ENCODE measurements at regions not wholly inside any gene's neighbourhood (a gene's known extent, or its start where the extent isn't known, plus 50 kb on each side); places are given as distances from the start of the nearest gene placed in this dataset.

DNA sequence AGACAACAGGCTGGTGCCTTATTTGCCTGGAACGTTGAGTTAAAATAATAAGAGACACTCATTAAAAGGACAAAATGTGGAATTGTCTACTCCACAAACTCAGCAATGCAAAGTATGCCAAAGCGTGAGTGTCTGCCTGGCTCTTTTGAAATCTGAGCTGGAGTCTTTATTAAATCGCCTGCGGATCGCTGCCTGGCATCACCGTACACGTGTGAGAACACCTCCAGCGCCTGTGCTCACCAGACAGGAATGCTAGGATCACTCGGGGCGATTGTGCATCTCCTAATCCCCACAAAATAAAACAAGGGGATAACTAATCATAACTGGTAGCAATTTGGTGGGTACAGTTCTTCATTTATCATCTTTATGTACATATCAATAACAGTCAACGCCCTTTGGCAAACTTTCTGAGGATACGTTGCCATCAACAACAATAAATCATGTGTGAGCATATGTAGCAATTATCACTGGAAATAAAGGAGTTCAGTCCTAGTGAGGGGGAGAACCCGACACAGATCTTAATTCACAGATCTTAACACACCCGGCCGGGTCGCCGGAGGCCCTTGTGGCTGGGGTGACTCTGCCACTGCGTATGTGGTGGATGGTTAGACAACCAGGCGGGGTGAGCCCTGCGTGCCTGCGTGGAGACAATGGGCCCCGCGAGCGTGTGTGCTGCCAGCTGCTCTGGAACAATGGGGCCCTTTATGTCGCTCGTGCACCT is 284.9 kb upstream of the IRX1 start:
- ATAC-seq: no peak
- Histone ChIP-seq H3K4me1 (ENCODE audit: insufficient read depth) (no peaks in the 10 kb centered on the region), H3K4me3 (no peak overlapping the region), H3K9me2 (ENCODE audit: insufficient read depth) (no peaks in the 10 kb centered on the region), H3F3A (replicated peaks; ENCODE audit: low read depth) (no peaks in the 10 kb centered on the region), H3K36me3 (ENCODE audit: insufficient read depth) (no peaks in the 10 kb centered on the region), H3K27ac (ENCODE audit: low read depth) (no peak overlapping the region), H2AFZ (no peak overlapping the region), H3K4me2 (no peak overlapping the region), H3K79me2 (replicated peaks; ENCODE audit: insufficient read depth) (no peaks in the 10 kb centered on the region), H4K20me1 (replicated peaks; ENCODE audit: insufficient read depth) (no peaks in the 10 kb centered on the region), H3K27me3 (ENCODE audit: insufficient read depth) (no peaks in the 10 kb centered on the region)
- Mint-ChIP-seq H3K27ac (no peak overlapping the region), H3K36me3 (ENCODE audit: low read depth) (no peaks in the 10 kb centered on the region), H3K4me1 (no peaks in the 10 kb centered on the region), H3K27me3 (ENCODE audit: insufficient read depth, low read depth, poor library complexity) (peaks cover 10% of the 10 kb centered on the region), H3K9me3 (peaks cover 8% of the 10 kb centered on the region; the same call in 2 of the 3 replicates), H3K4me3 (no peak overlapping the region)
- DNase-seq (ENCODE audit: low spot score): no peak
- TF ChIP-seq POLR2AphosphoS5 (IDR thresholded peaks at IDR 0.05; ENCODE audit: low read depth) (no peak), STAT1 (IDR thresholded peaks at IDR 0.05; ENCODE audit: unreplicated experiment) (no peak), CREB1 (CRISPR knock-in tag; IDR thresholded peaks at IDR 0.05; ENCODE audit: low read depth) (no peak)
- TF ChIP-seq, protein P1, sequence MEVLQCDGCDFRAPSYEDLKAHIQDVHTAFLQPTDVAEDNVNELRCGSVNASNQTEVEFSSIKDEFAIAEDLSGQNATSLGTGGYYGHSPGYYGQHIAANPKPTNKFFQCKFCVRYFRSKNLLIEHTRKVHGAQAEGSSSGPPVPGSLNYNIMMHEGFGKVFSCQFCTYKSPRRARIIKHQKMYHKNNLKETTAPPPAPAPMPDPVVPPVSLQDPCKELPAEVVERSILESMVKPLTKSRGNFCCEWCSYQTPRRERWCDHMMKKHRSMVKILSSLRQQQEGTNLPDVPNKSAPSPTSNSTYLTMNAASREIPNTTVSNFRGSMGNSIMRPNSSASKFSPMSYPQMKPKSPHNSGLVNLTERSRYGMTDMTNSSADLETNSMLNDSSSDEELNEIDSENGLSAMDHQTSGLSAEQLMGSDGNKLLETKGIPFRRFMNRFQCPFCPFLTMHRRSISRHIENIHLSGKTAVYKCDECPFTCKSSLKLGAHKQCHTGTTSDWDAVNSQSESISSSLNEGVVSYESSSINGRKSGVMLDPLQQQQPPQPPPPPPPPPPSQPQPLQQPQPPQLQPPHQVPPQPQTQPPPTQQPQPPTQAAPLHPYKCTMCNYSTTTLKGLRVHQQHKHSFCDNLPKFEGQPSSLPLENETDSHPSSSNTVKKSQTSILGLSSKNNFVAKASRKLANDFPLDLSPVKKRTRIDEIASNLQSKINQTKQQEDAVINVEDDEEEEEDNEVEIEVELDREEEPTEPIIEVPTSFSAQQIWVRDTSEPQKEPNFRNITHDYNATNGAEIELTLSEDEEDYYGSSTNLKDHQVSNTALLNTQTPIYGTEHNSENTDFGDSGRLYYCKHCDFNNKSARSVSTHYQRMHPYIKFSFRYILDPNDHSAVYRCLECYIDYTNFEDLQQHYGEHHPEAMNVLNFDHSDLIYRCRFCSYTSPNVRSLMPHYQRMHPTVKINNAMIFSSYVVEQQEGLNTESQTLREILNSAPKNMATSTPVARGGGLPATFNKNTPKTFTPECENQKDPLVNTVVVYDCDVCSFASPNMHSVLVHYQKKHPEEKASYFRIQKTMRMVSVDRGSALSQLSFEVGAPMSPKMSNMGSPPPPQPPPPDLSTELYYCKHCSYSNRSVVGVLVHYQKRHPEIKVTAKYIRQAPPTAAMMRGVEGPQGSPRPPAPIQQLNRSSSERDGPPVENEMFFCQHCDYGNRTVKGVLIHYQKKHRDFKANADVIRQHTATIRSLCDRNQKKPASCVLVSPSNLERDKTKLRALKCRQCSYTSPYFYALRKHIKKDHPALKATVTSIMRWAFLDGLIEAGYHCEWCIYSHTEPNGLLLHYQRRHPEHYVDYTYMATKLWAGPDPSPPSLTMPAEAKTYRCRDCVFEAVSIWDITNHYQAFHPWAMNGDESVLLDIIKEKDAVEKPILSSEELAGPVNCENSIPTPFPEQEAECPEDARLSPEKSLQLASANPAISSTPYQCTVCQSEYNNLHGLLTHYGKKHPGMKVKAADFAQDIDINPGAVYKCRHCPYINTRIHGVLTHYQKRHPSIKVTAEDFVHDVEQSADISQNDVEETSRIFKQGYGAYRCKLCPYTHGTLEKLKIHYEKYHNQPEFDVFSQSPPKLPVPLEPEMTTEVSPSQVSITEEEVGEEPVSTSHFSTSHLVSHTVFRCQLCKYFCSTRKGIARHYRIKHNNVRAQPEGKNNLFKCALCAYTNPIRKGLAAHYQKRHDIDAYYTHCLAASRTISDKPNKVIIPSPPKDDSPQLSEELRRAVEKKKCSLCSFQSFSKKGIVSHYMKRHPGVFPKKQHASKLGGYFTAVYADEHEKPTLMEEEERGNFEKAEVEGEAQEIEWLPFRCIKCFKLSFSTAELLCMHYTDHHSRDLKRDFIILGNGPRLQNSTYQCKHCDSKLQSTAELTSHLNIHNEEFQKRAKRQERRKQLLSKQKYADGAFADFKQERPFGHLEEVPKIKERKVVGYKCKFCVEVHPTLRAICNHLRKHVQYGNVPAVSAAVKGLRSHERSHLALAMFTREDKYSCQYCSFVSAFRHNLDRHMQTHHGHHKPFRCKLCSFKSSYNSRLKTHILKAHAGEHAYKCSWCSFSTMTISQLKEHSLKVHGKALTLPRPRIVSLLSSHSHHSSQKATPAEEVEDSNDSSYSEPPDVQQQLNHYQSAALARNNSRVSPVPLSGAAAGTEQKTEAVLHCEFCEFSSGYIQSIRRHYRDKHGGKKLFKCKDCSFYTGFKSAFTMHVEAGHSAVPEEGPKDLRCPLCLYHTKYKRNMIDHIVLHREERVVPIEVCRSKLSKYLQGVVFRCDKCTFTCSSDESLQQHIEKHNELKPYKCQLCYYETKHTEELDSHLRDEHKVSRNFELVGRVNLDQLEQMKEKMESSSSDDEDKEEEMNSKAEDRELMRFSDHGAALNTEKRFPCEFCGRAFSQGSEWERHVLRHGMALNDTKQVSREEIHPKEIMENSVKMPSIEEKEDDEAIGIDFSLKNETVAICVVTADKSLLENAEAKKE (CRISPR knock-in tag; IDR thresholded peaks at IDR 0.05): no peak
- TF ChIP-seq, protein P2, sequence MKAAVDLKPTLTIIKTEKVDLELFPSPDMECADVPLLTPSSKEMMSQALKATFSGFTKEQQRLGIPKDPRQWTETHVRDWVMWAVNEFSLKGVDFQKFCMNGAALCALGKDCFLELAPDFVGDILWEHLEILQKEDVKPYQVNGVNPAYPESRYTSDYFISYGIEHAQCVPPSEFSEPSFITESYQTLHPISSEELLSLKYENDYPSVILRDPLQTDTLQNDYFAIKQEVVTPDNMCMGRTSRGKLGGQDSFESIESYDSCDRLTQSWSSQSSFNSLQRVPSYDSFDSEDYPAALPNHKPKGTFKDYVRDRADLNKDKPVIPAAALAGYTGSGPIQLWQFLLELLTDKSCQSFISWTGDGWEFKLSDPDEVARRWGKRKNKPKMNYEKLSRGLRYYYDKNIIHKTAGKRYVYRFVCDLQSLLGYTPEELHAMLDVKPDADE (IDR thresholded peaks at IDR 0.05): no peak
